HG02759 (cell line): ENCODE measurements at regions not wholly inside any gene's neighbourhood (a gene's known extent, or its start where the extent isn't known, plus 50 kb on each side); places are given as distances from the start of the nearest gene placed in this dataset.

ENCODE experiments used
- ATAC-seq: cut with Tn5 transposase; IDR thresholded peaks from one replicate; pipeline ENCODE4 v1.9.1; 2021; ENCODE audit warnings: mild to moderate bottlenecking, moderate library complexity; ENCODE audit not compliant: unreplicated experiment

DNA sequence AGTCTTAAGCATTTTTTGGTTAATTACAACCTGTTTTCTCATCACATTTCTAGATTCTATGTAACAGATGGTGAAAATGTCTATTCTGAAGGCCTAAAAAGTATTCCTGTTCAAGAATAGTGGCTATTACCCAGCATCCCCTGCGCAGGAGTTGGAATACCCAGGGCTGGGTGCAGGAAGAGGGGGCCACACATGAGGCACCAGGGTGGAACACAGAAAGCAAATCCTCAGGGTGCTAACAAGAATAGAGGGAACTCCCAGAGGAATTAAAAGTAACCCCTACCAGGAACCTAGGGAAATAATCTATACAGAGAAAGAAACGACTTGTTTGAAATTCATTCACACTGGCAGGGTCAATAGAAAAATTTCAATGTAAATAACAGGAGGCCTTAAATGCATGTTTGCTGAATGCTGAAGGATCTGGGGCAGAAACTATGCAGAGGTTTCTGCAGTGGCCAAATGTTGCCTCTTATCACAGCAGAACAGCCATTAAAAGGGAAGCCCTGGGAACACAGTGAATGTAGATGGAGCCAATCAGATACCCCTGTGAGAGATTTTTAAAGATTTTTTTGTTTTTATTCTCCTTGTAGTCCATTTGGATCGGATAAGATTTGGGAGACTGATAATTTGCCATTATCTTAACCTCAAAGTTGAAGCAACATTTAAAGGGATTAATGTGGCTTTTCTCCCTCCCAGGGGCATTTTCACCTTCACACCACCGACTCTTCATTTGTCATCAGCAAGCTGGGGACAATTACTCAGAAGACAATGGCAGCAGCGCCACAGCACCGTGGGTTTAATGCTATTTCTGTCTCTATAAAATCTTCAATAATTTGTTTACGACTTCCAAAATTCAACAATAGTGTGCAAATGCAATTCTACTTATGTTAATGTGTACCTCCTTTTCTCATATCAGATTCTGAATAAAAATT, 196.0 kb upstream of the PSMD7 start:
- ATAC-seq = no peak

GRCh38 chr16:74099530-74099929, 197.1 kb upstream of the PSMD7 start:
- ATAC-seq = no peak

- ATAC-seq = no peak
Observed at GRCh38 chr16:74094962-74095361, 201.7 kb upstream of the PSMD7 start.

- ATAC-seq = peak; percentile 60
Observed at GRCh38 chr16:74094514-74094913, 202.1 kb upstream of the PSMD7 start.

- no peak for ATAC-seq
Observed at GRCh38 chr16:74092336-74092735, 204.3 kb upstream of the PSMD7 start.

GRCh38 chr16:74090871-74091270, 205.7 kb upstream of the PSMD7 start:
- no peak for ATAC-seq

DNA sequence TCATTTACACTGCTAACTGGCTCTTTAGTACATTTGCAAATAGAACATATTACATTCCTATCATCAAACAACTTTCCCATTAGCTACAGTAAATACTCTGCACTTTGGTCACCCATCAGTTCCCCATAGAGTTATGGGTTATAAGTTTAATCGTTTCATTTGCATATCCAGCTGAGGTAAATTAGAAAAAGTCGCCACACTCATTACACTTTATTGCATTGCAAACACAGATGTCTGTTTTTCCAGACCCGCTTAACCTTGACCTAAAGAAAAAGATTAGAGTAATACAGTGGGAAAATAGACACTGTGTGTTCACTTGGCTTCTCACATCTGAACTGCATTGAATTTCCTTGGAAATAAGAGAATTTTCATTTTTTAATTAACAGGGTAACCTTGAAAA, 213.1 kb upstream of the PSMD7 start:
- ATAC-seq = no peak

DNA sequence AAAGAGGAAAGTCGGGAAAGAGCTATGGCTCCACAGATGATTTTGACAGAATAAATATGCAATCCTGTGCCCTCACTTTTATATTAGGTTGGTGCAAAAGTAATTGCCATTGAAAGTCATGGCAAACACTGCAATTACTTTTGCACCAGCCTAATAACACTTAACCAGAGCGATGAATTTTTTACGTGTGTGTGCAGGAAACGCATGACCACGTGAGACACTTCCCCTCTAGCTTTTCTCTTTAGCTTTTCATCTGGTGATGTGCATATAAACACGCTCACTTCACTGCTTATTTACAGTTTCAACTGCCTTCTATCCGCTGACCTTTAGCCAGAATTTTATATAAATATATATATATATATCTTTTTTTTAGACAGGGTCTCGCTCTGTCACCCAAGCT, 216.3 kb upstream of the PSMD7 start:
- ATAC-seq = no peak

DNA sequence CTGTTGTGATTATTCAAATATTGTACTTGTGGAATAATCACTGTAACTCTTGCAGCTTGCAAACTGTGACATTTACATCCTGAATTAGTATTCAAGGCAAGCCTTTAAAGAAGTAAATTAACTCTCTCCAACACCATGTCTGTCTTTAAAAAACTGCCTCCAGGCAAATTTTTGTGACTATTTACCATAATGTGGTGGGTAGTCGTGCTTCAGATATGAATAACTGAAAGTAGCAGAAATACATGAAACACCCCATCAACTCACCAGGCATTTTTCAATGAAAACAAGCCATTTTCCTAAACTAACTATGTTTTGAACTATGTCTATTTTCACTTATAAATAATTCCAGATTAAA, 217.4 kb upstream of the PSMD7 start:
- peak; percentile 64 for ATAC-seq

DNA sequence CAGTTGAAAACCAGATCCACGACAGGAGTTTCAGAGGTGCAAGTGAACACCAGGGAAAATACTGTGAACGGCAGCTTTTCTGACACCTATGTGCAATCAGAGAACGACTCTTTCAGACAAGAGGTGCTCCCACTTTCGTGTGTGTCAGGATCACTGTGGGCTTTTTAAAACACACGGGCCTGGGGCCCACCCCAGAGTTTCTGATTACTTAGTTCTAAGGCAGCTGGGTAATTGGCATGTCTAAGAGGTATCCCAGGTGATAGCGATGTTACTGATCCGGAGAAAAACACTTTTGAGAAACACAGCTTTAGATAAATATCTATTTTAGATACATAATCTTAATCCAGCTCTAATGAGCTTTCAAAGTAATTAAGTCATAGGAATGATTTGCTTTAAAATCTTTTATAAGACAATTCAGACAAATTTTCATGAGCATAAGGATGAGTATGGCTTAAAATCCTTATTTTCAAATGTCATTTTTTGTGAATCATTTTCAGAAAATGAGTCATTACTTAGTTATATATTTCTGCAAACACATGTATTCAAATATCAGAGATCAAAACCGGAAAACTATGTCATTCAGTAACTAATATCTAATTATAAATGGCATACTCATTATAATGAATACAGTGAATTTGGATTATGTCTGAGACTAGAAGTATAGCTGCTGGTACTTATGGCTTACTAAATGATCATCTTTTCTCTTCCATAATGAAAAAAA, 217.9 kb upstream of the PSMD7 start:
- peak; percentile 61 for ATAC-seq

- no peak for ATAC-seq
Observed at GRCh38 chr16:74076568-74076967, 220.0 kb upstream of the PSMD7 start.

GRCh38 chr16:74075393-74075792, 221.2 kb upstream of the PSMD7 start:
- ATAC-seq = no peak

GRCh38 chr16:74073456-74073855, 223.2 kb upstream of the PSMD7 start:
- ATAC-seq = no peak

- no peak for ATAC-seq
Observed at GRCh38 chr16:74071996-74072535, 224.5 kb upstream of the PSMD7 start.

DNA sequence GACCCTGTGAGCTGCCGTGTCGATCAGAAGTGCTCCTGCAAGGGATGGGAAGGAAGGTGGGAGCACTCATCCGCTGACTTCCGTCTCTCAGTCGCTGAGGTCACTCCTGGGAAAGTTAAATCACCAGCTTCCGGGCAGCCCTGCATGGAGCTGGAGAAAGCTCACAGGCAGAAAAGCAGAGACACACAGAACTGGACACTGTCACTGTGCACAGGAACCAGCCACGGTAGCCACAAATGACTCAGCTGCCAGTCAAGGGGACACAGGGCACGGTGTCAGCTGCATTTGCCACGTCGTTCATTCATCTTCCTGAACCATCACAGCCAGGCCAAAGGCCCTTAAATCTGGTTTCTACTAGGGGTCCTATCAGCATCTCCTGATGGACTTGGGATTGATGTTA, 226.4 kb upstream of the PSMD7 start:
- no peak for ATAC-seq

DNA sequence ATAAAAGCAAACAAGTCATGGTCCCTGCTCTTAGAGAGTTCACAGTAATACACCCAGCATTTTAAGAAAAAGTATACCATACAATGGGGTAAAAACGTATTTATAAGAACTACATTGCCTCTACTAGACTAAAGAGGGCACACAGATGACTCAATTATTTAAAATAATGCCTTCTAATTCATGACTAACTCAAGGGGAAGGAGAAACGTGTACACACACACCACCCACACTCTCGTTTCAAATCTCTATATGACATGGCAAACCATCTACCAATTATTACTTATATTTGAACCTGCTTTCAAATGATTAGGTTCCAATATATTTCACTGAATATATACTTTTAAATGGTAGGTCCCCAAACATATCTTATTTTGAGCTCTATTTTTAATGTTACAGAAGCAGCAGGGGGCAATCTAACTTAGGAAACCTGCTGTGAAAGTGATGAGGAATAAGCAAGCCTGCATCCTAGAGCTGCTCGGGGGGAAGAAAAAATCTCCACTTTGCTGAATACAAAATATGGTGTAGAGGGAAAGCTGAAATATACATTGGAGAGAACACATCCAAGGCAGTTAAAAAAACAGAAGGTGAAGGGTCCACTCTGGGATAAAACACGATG, 232.4 kb upstream of the PSMD7 start:
- ATAC-seq = no peak

DNA sequence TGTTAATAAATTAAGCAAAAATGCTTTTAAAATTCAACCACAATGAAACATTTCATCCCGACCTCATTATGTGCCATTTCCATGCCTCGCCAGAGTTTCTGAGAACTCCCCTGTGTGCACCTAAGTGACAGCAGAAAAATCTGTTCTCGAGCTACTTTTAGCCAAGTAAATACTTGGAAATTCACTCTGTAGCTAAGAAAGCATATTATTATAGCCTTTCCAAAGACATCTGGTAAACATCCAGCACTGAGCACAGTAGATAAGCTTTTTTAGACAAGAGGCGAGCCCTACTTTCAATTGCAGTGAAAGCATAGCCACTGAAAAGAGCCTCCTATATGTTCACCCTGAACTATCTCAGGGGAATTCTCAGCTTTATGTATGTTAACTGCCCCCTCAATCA, 242.8 kb upstream of the PSMD7 start:
- ATAC-seq = no peak

GRCh38 chr16:74053312-74053711, 243.3 kb upstream of the PSMD7 start:
- no peak for ATAC-seq

- no peak for ATAC-seq
Observed at GRCh38 chr16:74052016-74052415, 244.6 kb upstream of the PSMD7 start.

DNA sequence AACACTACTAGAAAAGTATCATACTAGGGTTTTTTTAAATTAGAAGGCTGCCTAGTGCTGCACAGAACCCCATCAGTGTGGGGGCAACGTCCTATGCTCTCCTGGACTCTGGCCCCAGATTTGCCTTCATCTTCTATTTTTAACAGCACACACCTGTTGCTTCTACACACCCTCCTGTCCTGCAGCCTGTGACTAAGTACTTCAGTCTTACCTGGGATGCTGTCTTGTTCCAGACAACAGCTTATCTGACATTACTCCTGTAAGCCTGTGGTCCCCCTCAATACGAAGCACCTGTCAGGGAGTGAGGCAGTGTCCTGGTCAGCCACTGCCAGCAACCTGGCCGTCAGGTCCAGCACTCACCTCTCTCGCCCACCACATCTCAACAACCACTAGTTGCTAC, 247.6 kb upstream of the PSMD7 start:
- no peak for ATAC-seq

DNA sequence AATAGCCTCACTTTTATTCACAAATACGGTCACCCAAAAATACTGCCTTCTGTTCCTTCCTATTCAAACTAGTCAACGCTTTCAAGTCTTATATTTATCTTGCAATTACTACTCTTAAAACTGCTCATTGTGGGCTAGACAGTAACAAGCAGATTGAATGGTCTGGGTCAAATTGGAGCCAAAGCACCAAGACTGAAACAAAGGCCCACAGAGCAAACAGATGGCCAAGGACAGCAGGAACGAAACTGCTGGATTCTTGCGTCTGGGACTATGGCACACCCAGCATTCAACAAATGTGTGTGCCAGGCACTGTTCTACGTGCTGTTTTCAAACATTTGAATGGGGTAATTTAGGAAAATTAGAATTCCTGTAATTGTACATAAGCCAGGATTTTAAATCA, 250.1 kb upstream of the PSMD7 start:
- ATAC-seq = no peak

DNA sequence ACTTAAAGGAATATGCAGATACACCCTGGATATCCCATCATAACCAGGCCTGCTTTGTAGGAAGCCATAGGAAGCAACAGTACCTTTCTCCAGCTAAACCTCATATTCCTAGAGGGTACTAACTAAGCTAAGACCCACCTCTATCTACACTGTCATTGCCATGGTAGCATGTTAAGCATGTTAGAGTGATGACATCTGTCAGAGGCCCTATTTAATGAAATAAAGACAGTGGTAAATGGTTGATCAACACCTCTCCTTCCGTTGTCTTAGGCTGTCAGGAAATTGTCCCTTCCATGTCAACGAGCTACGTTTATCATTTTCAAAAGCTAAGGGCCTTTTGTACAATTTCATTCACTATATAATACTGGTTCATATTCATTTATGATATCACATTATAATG, 251.1 kb upstream of the PSMD7 start:
- ATAC-seq = no peak
